COLO829 (cell line): ENCODE measurements at regions not wholly inside any gene's neighbourhood (a gene's known extent, or its start where the extent isn't known, plus 50 kb on each side); places are given as distances from the start of the nearest gene placed in this dataset.
"Not testable (repeated sequence)": the region's sequence is repeated elsewhere in the genome, so short reads cannot be mapped to it uniquely, and the experiment has no call there.

Experiments
- DNase-seq: peaks from one replicate; pipeline ENCODE4 v3.0.0; 2012; ENCODE audit warnings: low spot score

DNA sequence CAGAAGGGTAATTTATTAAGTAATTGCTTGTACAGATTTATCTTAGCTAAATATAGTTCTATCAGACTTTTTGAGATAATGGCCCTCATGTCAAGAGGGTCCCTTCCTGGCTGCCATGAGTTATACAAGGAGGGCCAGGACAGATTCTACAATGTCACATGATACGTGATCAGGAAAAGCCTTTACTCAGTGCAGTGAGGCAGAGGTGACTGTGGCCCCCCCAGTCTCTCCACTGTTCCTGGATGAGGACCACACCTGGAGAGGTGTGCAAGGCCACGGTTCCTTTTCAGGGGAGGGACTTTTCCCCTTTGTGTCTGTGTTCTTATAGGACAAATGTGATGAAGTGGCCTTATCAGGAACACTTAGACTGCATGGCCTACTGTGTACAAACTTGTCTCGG, 54.3 kb upstream of the LRCH1 start:
- no peak for DNase-seq

DNA sequence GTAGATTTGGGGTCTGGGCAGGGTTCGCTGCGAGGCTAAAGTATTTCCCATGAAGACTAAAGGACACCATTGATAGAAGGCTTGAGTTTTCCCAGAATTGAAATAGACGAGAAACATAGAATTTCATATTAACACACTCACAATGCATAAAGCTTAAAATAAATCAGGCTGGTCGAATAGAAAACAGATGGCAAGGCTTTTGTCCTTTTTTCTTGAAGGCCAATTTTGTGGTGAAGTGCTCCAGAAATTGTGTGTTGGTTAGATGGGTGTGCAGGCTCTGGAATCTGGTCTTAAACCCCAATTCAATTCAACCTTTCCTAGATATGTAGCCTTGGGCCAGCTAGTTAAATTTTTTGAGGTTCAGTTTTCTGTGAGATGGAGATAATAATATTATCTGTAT, 56.9 kb upstream of the LRCH1 start:
- DNase-seq, result no peak

DNA sequence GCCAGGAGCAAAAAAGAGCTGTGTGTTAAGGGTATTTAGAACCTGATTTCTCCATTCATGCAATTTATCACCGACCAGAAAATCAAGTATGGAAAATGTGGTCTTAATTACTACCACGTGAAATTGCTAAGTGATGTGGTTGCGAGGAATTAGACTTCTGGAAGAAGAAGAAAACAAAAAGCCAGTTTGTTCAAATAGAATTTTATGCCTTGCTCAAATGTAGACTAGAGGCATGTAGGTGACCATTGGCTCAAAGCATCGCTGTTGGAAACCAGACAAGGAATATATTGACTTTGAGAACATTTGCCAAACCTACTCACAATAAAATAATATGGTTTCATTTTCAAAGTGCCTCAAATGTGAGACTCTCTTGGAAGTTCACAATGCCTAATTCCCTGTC, 57.3 kb upstream of the LRCH1 start:
- peak; percentile 49 for DNase-seq

DNA sequence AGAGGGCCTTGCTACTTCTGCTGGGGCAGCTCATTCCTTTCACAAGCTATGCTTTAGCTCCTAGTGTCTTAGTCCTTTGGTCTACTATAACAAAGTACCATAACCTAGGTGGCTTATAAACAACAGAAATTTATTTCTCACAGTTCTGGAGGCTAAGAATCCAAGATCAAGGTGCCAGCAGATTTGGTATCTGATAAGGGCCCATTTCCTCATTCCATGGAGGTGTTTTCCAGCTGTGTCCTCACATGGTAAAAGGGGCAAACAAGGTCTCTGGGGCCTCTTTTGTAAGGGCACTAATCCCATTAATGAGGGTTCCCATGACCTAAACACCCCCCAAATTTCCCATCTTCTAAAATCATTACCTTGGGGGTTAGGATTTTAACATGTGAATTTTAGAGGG, 57.9 kb upstream of the LRCH1 start:
- DNase-seq, result no peak

DNA sequence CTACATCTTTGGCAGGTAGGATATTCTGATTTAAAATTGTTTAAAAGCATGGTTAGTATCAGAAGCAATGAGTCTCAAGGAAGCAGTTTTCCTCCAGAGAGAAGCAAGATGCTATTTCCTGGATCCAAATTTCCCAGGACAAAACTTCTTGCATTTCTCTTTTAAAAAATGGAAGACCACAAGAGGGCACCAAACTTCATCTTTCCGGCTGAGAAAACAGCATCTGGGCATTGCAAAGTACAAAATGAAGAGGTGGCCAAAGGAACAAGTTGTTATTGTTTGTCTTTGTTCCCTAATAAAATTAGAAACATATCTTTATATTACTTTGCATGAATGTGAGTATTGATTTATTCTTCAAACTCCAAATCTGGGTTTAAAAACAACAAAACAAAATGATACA, 60.0 kb upstream of the LRCH1 start:
- DNase-seq, result peak; percentile 50

DNA sequence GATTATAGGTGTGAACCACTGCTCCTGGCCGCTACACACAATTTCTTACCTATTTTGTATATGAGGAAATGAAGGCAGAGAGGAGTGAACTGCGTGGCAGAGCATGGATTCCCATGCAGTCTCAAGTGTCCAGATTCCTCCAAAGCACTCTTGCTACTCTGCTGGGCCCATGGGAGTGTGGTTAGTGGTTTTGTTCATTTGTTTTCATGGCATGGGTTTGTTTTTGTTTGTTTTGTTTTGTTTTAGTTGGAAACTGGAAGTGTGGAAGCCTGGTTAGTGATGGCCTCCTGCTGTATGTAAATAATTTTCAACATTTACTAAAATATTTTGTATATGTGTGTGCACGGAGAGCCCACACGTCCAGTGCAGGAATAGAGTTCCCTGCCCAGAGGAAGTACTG, 61.3 kb upstream of the LRCH1 start:
- no peak for DNase-seq

DNA sequence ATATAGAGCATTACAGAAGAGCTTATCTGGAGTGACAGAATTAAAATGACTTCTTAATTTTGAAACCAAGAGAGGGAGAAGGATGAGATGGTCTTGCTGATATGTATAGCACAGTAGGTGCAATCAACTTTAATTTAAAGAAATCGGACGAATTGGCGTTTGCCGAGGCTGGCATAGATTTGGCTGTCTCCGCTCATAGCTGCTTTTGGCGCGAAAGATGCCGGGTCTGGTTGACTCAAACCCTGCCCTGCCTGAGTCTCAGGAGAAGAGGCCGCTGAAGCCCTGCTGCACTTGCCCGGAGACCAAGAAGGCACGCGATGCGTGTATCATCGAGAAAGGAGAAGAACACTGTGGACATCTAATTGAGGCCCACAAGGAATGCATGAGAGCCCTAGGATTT, 62.3 kb upstream of the LRCH1 start:
- not testable (repeated sequence) for DNase-seq

DNA sequence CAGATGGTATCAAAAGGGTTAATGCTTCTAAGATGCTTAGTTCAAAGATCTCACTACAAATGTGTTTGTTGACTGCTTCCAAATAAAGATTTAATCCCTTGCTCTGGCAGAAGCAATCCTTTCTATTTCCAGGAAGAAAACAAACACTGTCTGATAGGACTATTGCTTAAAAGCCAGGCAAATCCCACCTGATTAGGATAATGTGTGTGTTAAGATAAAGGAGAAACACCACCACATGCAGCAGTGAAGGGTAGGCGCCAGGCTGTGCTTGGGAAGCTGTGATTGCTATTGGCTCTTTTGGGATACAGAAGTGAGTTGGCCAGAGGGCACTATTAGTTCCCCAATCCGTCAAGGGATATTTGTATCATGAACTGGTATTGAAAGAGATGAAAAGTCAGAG, 62.8 kb upstream of the LRCH1 start:
- no peak for DNase-seq

DNA sequence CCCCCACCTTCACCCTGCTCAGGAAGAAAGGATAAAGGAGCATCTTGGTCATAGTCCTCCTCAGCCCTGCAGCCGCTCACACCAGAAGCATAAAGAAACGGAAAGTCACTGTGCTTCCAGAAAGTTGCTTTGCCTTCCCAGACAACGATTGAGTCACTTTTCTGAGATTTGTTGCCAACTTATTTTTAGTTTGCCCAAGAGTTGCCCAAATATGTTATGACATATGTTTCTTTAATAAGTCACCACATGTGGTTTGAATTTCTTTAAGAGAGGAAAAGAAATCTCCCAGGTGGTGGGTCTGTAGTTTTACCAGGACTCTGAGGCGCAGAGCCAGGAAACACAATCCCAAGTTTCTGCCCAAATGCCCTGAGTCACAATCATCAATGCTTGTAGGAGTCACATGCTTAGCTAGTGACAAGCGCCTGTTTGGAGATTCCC, 63.4 kb upstream of the LRCH1 start:
- no peak for DNase-seq

DNA sequence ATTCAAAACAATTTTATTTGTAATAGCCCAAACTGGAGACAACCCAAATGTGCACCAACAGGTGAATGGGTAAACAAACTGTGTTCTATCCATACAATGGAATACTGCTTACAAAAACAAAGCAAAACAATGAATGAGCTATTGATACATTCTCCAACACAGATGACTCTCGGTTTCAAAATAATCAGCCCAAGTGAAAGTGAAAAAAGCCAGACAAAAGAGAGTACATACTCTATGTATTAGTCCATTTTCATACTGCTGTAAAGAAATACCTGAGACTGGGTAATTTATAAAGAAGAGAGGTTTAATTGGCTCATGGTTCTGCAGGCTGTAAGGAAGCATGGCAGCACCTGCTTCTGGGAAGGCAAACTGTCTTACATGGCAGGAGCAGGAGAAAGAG, 65.2 kb upstream of the LRCH1 start:
- DNase-seq, result no peak

DNA sequence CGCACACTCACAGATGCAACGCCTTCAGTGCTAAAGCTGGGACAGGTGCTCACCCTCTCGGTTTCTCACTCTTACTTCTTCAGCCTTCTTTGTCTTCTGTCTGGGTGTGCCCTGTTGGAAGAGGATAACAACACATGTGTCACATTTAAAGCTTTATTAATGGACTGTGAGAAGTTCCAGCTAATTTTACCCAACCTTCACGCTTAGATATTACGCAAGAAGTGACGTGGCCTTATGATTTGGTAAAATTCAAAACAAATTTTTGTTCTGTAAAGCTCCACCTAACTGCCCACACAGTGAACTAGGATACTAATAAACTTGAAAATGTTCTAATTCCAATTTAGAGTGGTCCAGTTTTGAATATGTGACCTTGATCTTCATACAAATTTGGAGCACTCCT, 66.7 kb upstream of the LRCH1 start:
- no peak for DNase-seq

DNA sequence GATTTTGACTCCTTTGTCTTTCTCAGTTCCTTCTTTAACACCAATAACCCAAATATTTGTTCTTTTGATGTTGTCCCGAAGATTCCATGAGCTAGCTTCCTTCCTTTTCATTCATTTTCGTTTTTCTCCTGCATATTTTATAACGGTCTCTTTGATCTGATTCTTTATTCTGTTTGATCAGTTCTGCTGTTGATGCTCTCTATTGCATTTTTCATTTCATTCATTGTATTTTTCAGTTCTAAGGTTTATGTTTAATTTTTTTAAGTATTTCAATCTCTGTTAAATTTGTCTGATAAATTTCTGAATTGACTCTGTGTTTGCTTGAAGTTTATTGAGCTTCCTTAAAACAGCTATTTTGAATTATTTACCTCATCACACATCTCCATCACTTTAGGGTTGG, 68.4 kb upstream of the LRCH1 start:
- DNase-seq, result no peak

DNA sequence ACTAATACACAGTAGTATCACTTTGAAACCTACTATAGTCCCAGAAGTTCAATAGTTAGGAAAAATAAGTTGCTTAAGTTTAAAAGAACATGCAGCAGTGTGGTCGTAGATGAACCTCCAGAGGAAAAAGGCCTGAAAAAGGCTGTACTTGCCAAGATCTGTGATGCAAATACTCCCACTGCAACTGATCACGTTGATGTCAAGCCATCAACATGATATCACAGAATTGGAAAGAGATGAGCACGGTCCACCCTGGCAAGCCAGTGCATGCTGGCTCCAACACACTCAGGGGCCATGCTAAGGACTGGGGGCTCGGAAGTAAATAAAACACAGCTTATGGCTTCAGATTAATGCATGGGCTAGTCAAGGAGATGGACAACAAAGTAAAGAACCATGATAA, 71.8 kb upstream of the LRCH1 start:
- DNase-seq, result no peak

DNA sequence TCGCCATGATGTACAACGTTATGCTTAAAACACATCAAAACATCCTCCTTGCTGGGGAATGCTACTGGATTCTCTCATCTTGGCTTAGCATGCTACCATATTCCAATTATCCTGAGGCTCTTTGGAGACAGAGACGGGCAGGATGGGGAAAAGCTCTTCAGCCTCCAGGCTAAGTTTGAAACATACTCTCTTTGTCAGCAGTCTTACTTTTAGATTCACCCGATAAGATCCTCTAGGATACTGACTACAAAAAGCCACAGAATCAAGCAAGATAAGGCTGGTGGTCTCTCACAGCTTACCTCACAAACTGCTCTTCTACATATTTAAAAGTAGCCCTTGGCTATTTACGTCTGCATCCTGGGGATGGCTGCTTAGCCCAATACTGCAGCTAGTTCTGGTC, 72.8 kb upstream of the LRCH1 start:
- no peak for DNase-seq

DNA sequence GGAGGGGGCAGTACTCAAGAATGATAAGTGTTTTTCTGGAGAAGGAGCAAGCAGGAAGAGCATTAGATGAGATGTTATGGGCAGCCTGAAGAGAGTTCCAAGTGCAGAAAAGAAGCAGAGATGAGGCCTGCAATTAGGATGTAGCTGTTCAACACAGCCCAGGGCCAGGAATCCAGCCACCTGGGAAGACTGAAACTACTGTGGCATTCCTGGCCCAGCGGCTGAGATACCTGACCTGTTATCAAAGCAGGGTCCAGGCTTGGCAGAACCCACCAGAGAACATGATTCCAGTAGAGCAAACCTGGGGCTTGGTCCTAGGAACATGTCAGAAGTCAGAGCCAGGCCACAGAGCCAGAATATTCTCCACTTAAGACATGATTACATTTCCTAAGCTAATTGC, 73.3 kb upstream of the LRCH1 start:
- DNase-seq, result no peak

DNA sequence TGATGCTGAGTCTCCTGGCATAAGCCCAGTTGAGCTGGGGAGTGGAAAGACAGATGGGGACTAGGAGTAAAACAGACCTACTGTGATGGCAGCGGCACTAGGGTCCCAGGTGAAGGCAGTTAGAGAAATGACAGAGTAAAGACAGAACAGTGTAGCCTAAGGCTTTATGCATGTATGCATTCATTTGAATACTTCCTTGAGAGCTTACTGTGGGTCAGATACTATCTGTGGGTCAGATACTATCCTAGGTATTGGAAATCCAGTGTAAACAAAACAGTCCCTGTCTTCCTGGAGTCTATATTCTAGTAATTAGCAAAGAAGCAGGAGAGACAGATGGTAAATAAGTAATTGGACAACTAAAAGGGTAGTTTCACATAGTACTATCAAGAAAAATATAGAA, 73.7 kb upstream of the LRCH1 start:
- DNase-seq, result no peak

DNA sequence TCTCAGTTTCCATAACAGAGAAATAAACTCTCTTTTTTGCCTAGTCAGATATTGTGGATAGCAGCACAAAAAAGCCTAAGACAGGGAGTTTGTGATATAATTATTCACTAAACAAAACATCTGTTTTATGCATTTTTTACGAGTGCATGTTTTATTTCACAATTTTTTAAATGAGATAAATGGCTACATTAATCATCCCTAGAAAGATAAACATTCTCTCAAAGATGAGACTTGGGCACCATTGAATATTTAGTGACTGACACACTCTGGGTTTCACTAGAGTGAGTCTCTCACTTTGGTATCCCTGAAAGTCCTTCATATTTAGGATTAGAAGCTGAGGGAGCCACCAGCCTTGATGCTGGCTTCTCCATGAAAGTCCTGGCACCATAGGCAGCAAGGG, 74.3 kb upstream of the LRCH1 start:
- DNase-seq, result no peak

DNA sequence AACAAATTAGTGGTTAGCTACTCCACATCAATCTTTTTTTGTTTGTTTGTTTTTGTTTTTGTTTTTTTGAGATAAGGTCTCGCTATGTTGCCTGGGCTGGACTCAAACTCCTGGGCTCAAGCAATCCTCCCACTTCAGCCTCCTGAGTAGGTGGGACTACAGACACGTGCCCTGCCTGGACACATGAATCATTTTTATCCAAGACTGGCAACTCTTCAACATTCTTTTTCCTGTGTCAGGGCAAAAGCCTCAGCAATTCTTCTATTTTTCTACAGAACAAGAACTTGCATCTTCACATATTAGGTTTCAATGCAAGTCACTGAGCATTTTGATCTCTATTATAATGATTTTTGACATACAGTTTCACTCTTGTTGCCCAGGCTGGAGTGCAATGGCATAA, 76.8 kb upstream of the LRCH1 start:
- no peak for DNase-seq

DNA sequence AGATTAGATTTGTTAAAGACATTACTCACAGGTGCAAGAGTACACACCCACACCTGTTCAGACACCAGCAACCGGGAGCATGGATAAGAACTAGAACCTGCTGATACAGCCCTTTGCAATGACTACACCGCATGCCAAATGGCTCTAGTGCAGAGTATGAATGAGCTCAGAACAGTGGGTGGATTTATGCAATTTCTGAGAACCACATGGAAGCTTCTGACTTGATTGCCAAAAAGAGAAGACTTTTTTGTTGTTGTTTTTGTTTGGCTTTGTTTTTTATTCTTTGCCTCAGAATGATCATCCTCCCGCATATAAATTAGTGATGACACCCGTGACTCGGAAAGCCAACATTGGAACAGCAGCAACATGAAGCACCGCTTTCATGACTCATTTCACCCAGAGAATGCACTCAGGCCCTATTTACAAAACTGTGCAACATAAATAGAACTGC, 77.4 kb upstream of the LRCH1 start:
- peak; percentile 59 for DNase-seq

DNA sequence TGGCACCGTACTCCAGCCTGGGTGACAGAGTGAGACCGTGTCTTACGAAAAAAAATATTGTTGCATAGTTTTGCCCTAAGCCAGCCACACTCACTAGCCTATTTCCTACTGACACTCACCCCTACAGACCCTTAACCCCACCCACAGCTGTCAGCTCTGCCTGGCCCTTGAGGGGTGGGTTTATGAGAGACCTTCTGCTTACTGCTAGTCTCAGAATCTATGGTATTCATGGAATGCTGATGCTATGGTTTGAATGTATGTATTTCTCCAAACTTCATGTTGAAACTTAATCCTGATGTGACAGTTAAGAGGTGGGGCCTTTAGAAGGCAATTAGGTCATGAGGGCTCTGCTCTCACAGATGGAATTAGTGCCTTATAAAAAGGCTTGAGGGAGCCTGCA, 79.2 kb upstream of the LRCH1 start:
- DNase-seq, result no peak

DNA sequence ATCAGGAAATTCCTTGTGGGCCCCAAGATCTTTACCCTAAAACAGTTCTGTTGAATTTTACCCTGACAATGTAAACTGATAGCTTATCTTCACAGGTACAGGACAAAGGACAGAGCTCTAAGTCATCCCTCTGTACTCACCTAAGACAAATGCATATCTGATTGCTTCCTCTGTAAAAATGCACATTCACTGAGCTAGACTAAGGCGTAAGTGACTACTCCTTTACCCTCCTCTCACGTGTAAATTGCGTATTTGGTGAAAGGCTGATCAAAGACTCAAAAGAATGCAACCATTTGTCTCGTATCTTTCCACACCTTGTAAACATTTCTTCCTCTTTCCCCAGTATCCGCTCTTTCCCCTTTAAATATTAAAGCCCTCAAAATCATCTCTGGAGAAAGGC, 80.6 kb upstream of the LRCH1 start:
- DNase-seq, result no peak

DNA sequence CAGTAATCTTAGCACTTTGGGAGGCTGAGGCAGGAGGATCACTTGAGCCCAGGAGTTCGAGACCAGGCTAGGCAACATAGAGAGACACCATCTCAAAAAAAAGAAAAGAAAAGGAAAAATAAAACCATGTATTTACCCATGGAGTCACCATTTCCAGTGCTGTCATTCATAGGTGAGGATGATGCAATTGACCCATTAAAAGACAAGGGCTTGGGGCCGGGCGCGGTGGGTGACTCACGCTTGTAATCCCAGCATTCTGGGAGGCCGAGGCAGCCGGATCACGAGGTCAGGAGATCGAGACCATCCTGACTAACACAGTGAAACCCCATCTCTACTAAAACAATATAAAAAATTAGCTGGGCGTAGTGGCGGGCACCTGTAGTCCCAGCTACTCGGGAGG, 82.6 kb upstream of the RUBCNL start:
- not testable (repeated sequence) for DNase-seq

DNA sequence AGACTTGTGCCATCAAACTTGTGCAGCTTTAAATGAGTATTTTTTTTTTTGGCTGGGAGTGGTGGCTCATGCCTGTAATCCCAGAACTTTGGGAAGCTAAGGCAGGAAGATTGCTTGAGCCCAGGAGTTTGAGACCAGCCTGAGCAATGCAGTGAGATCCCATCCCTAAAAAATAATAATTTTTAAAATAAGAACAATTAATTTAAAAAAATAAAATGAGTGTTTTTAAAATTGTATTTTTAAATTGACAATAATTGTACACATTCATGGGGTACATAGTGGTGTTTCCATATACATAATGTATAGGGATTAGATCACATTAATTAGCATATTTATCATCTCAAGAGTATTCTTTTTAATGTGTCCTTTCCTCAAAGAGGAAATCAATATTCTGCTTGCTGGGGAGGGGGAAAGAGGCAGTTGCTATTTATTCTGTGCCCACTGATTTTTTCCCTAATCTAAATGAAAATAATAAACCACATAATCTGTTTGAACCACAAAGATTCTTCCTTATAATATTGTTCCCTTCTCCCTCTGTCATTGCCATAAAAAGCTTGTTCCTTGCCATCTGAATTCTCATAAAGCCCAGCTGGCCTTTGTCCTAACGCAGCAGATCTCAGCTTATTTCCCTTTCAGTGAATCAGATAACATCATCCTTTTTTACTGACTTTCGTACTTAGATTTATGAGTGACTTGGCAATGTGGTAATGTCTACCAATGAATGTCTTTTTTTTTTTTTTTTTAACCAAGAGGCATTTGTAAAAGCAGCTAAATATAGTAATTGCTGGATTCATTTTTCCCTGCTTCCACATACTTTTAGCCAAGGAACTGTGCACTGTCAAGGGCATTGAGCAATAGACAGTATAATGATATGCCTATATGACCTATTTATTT, 81.8 kb upstream of the RUBCNL start:
- DNase-seq, result peak; percentile 40

DNA sequence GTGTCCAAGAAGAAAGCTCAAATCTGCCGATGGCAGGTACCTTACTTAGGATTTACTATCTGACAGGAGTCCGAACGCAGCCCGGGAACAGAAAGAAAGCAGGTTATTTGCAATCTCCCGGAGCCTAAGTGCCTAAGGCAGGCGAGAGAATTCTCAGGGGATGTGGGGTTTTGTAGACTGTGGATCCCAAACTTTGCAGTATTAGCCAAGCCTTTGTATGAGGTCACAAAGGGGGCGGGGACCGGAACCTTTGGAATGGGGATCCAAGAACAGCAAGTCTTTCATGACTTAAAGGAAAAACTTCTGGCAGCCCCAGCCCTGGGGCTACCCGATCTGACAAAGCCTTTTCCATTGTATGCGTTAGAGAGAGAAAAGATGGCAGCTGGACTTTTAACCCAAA, 80.6 kb upstream of the RUBCNL start:
- DNase-seq, result peak; percentile 34
